HL-60 (cell line): ENCODE measurements at regions not wholly inside any gene's neighbourhood (a gene's known extent, or its start where the extent isn't known, plus 50 kb on each side); places are given as distances from the start of the nearest gene placed in this dataset.

ENCODE experiments used
- CTCF ChIP-seq: IDR thresholded peaks from one replicate; pipeline ENCODE4 v1.5.1; 2011; ENCODE audit warnings: low read length, control low read depth, inconsistent platforms; ENCODE audit not compliant: insufficient read depth
- REST ChIP-seq: IDR thresholded peaks from 2 replicates; pipeline ENCODE4 v1.6.1; 2012; ENCODE audit warnings: low read depth; ENCODE audit not compliant: insufficient replicate concordance

- TF ChIP-seq CTCF: no peak
- TF ChIP-seq REST: no peak
Measured at GRCh38 chr2:126449677-126450076, 206.3 kb upstream of the GYPC start.
